ENCODE measurements at regions not wholly inside any gene's neighbourhood (a gene's known extent, or its start where the extent isn't known, plus 50 kb on each side); places are given as distances from the start of the nearest gene placed in this dataset.

GRCh38 chr5:72695659-72696058 is 120.8 kb upstream of the TNPO1 start:
- H3K27ac ChIP-seq (replicated peaks in 1 of 4), result no peak overlapping the region
- no peaks in the 10 kb centered on the region for H3K36me3 ChIP-seq
- no peak overlapping the region for H3K4me3 ChIP-seq
- peaks cover 0 to 6% (median 0%) of the 10 kb centered on the region in 4 donors for H3K4me1 ChIP-seq
- H3K27me3 ChIP-seq, result no peaks in the 10 kb centered on the region
- DNase-seq (ENCODE audit: extremely low spot score), result no peak
- intact Hi-C loops (cut with DNase I), result no loop called here
- TF ChIP-seq POLR2AphosphoS5 (IDR thresholded peaks at IDR 0.05), result no peak
- no peak for TF ChIP-seq EP300 (IDR thresholded peaks at IDR 0.05)
- no peak for TF ChIP-seq CTCF (IDR thresholded peaks at IDR 0.05)
- no peak for TF ChIP-seq POLR2A (IDR thresholded peaks at IDR 0.05; ENCODE audit: low read depth)
- H3K9me3 ChIP-seq, result no peaks in the 10 kb centered on the region

- Histone ChIP-seq H3K9me3 (no peaks in the 10 kb centered on the region), H3K27ac (replicated peaks in 1 of 4) (no peak overlapping the region), H3K36me3 (no peaks in the 10 kb centered on the region), H3K4me1 (peaks cover 0 to 6% (median 0%) of the 10 kb centered on the region in 4 donors), H3K4me3 (no peak overlapping the region), H3K27me3 (no peaks in the 10 kb centered on the region)
- DNase-seq (ENCODE audit: extremely low spot score), result no peak
- intact Hi-C loops (cut with DNase I), result no loop called here
- 94% methylated on average over 2 of the region's 2 CpGs for WGBS
- TF ChIP-seq POLR2AphosphoS5 (IDR thresholded peaks at IDR 0.05), result no peak
- TF ChIP-seq EP300 (IDR thresholded peaks at IDR 0.05), result no peak
- TF ChIP-seq CTCF (IDR thresholded peaks at IDR 0.05), result no peak
- no peak for TF ChIP-seq POLR2A (IDR thresholded peaks at IDR 0.05; ENCODE audit: low read depth)
Observed at GRCh38 chr5:72694856-72695255, 121.6 kb upstream of the TNPO1 start.

GRCh38 chr5:72693546-72694205 is 122.8 kb upstream of the TNPO1 start:
- Histone ChIP-seq H3K27ac (replicated peaks in 1 of 4) (no peak overlapping the region), H3K36me3 (no peaks in the 10 kb centered on the region), H3K4me3 (no peak overlapping the region), H3K9me3 (no peaks in the 10 kb centered on the region), H3K4me1 (peaks cover 0 to 6% (median 0%) of the 10 kb centered on the region in 4 donors), H3K27me3 (no peaks in the 10 kb centered on the region)
- intact Hi-C loops (cut with DNase I), result no loop called here
- no peak for DNase-seq (ENCODE audit: extremely low spot score)
- 62% methylated on average over 5 of the region's 5 CpGs for WGBS
- TF ChIP-seq POLR2AphosphoS5 (IDR thresholded peaks at IDR 0.05) (no peak), CTCF (IDR thresholded peaks at IDR 0.05) (no peak), POLR2A (IDR thresholded peaks at IDR 0.05; ENCODE audit: low read depth) (no peak), EP300 (IDR thresholded peaks at IDR 0.05) (no peak)

- 64% methylated on average over 9 of the region's 9 CpGs for WGBS
- intact Hi-C loops (cut with DNase I), result no loop called here
Observed at GRCh38 chr5:72692651-72693442, 123.6 kb upstream of the TNPO1 start.

More at GRCh38 chr5:72692651-72693442, 123.6 kb upstream of the TNPO1 start:
- no peak for DNase-seq (ENCODE audit: extremely low spot score)
- peaks cover 0 to 6% (median 0%) of the 10 kb centered on the region in 4 donors for H3K4me1 ChIP-seq
- H3K27me3 ChIP-seq, result no peaks in the 10 kb centered on the region
- TF ChIP-seq CTCF (IDR thresholded peaks at IDR 0.05) (no peak), EP300 (IDR thresholded peaks at IDR 0.05) (no peak), POLR2AphosphoS5 (IDR thresholded peaks at IDR 0.05) (no peak), POLR2A (IDR thresholded peaks at IDR 0.05; ENCODE audit: low read depth) (no peak)
- no peaks in the 10 kb centered on the region for H3K36me3 ChIP-seq
- no peak overlapping the region for H3K4me3 ChIP-seq
- H3K27ac ChIP-seq (replicated peaks in 1 of 4), result no peak overlapping the region
- no peaks in the 10 kb centered on the region for H3K9me3 ChIP-seq

Data from esophagus muscularis mucosa (tissue), 4 donors.